ENCODE measurements at regions not wholly inside any gene's neighbourhood (a gene's known extent, or its start where the extent isn't known, plus 50 kb on each side); places are given as distances from the start of the nearest gene placed in this dataset.

- H3K4me3 ChIP-seq (ENCODE audit: low read depth, low read length): no peak overlapping the region
- no peak for TF ChIP-seq CTCF (IDR thresholded peaks at IDR 0.05; ENCODE audit: insufficient read depth, low read length, missing control alignments)
- POLR2A ChIA-PET: no interaction called here
- no peak for DNase-seq (ENCODE audit: low read depth, low spot score)
- CTCF ChIA-PET: no interaction called here
Observed at GRCh38 chr3:145721273-145721805, 439.6 kb downstream of the PLOD2 start.

GRCh38 chr3:145721815-145722214, 439.2 kb downstream of the PLOD2 start:
- no peak for TF ChIP-seq CTCF (IDR thresholded peaks at IDR 0.05; ENCODE audit: insufficient read depth, low read length, missing control alignments)
- CTCF ChIA-PET: no interaction called here
- POLR2A ChIA-PET: no interaction called here
- no peak overlapping the region for H3K4me3 ChIP-seq (ENCODE audit: low read depth, low read length)
- DNase-seq (ENCODE audit: low read depth, low spot score): no peak

DNA sequence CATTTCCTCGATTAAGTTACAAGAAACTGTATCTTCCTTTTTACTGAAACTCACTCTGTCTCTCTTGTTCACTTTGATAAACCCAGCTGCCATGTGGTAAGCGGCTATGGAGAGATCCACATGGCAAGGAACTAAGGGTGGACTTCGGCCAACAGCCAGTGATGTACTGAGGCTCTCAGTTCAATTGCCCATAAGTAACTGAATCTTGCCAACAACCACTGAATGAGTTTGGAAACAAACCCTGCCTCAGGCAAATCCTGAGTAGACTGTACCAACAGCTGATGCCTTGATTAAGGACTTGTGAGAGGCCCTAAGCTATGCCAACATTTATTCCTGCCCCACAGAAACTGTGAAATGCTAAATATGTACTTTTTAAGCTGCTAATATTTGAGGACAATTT, 433.5 kb downstream of the PLOD2 start:
- no peak for TF ChIP-seq CTCF (IDR thresholded peaks at IDR 0.05; ENCODE audit: insufficient read depth, low read length, missing control alignments)
- CTCF ChIA-PET: no interaction called here
- H3K4me3 ChIP-seq (ENCODE audit: low read depth, low read length): no peak overlapping the region
- POLR2A ChIA-PET: no interaction called here
- DNase-seq (ENCODE audit: low read depth, low spot score): no peak

DNA sequence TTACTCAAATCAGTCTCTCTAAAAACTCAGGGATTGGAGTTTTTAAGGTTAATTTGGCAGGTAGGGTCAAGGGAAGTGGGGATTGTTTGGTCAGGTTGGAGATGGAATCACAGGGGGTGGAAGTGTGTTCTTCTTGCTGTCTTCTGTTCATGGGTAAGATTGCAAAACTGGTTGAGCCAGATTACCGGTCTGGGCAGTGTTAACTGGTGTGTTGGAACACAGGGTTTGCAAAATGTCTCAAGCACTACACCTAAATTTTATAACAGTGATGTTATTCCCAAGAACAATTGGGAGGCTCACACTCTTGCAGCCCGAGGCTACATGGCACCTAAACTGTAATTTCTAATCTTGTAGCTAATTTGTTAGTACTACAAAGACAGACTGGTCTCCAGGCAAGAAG, 425.4 kb downstream of the PLOD2 start:
- CTCF ChIA-PET: no interaction called here
- H3K4me3 ChIP-seq (ENCODE audit: low read depth, low read length): no peak overlapping the region
- POLR2A ChIA-PET: no interaction called here
- no peak for TF ChIP-seq CTCF (IDR thresholded peaks at IDR 0.05; ENCODE audit: insufficient read depth, low read length, missing control alignments)
- no peak for DNase-seq (ENCODE audit: low read depth, low spot score)

DNA sequence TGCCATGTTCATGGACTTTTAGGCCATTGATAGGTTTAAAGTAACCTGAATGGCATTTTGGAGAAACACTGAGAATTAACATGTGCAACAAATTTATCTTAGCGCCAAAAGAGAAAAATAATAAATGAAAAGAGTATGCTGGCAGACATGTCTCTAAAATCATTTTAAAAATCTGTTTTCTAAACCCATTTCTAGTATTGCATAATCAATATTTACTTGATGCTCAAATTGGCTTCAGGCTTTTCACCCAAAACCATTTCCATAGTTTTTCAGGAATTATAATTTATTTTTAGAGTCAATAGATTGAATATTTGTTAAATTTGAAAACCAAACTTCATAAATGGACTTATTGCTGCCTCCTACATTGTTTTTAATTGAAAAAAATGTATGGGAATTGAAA, 423.0 kb downstream of the PLOD2 start:
- no peak overlapping the region for H3K4me3 ChIP-seq (ENCODE audit: low read depth, low read length)
- no peak for TF ChIP-seq CTCF (IDR thresholded peaks at IDR 0.05; ENCODE audit: insufficient read depth, low read length, missing control alignments)
- DNase-seq (ENCODE audit: low read depth, low spot score): no peak
- POLR2A ChIA-PET: no interaction called here
- CTCF ChIA-PET: no interaction called here

DNA sequence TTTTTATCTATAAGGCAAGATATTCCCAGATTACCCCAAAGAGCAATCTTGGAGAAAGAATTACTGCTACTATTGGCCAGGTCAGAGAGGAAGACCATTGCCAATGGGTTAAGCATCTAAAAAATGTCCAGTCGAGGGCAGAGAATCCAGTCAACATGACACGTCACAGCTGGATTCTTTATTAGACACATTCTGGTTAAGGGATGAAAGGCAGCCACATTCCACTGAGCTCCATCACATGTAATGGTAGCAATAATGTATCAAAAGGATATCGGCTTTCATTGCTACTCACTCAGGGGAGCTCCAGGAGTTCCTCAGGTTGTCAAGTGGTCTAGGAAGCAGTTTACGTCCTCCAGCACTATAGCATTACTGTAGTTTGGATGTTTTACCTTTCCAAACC, 421.1 kb downstream of the PLOD2 start:
- POLR2A ChIA-PET: no interaction called here
- CTCF ChIA-PET: no interaction called here

More for the DNA sequence above, 421.1 kb downstream of the PLOD2 start:
- H3K4me3 ChIP-seq (ENCODE audit: low read depth, low read length): no peak overlapping the region
- DNase-seq (ENCODE audit: low read depth, low spot score): no peak
- TF ChIP-seq CTCF (IDR thresholded peaks at IDR 0.05; ENCODE audit: insufficient read depth, low read length, missing control alignments): no peak

All from AG04449 (cell line).